A549 (cell line): ENCODE measurements at regions not wholly inside any gene's neighbourhood (a gene's known extent, or its start where the extent isn't known, plus 50 kb on each side); places are given as distances from the start of the nearest gene placed in this dataset.

Experiments
- CTCF ChIP-seq: fragments of >200 bp; sonication (Bioruptor Twin); formaldehyde crosslinking; IDR thresholded peaks from 3 replicates; pipeline ENCODE4 v1.5.1; 2016
- JUNB ChIP-seq: fragments of >200 bp; sonication (Bioruptor Twin); formaldehyde crosslinking; IDR thresholded peaks from 2 replicates; pipeline ENCODE4 v1.6.1; 2016
- PHF8 ChIP-seq: fragments of 200-600 bp; sonication (generic); IDR thresholded peaks from 2 replicates; pipeline ENCODE4 v1.6.1; 2016; ENCODE audit warnings: low read depth, mild to moderate bottlenecking, antibody characterized with exemption, moderate library complexity, borderline replicate concordance
- RCOR1 ChIP-seq: fragments of 150-350 bp; IDR thresholded peaks from 2 replicates; pipeline ENCODE4 v1.6.1; 2014; ENCODE audit warnings: antibody characterized with exemption, low read length, low read depth
- REST ChIP-seq: fragments of 200-600 bp; sonication (generic); IDR thresholded peaks from 2 replicates; pipeline ENCODE4 v1.6.1; 2016; ENCODE audit warnings: antibody characterized with exemption, mild to moderate bottlenecking, moderate library complexity
- ZNF302 ChIP-seq: fragments of 250-450 bp; sonication (Bioruptor Pico); IDR thresholded peaks from 2 replicates; pipeline ENCODE4 v1.9.0; 2021; ENCODE audit warnings: inconsistent platforms, mild to moderate bottlenecking, moderate library complexity

GRCh38 chr18:41873730-41874129, 81.3 kb upstream of the PIK3C3 start:
- TF ChIP-seq REST (no peak), ZNF302 (CRISPR knock-in tag) (no peak), RCOR1 (no peak), JUNB (no peak), PHF8 (no peak), CTCF (no peak)
